ENCODE measurements at regions not wholly inside any gene's neighbourhood (a gene's known extent, or its start where the extent isn't known, plus 50 kb on each side); places are given as distances from the start of the nearest gene placed in this dataset.
"Not testable (repeated sequence)": the region's sequence is repeated elsewhere in the genome, so short reads cannot be mapped to it uniquely, and the experiment has no call there.

GRCh38 chr15:98536976-98537375 lies 111.4 kb upstream of the IGF1R start:
- peaks cover 19% of the 10 kb centered on the region for H3K27me3 ChIP-seq (ENCODE audit: control insufficient read depth, insufficient read depth, low read length)
- no peak overlapping the region for H3K4me3 ChIP-seq (ENCODE audit: low read depth, low read length)
- H3K4me1 ChIP-seq (ENCODE audit: control insufficient read depth, insufficient read depth, low read length), result no peaks in the 10 kb centered on the region

GRCh38 chr15:98537516-98538060 lies 110.8 kb upstream of the IGF1R start:
- H3K4me1 ChIP-seq (ENCODE audit: control insufficient read depth, insufficient read depth, low read length), result no peaks in the 10 kb centered on the region
- H3K9ac ChIP-seq (ENCODE audit: low read length), result no peak overlapping the region
- H3K36me3 ChIP-seq (ENCODE audit: control insufficient read depth, insufficient read depth, low read length), result no peaks in the 10 kb centered on the region
- H3K9me3 ChIP-seq (ENCODE audit: control insufficient read depth, insufficient read depth, low read depth, low read length), result no peaks in the 10 kb centered on the region
- H3K27me3 ChIP-seq (ENCODE audit: control insufficient read depth, insufficient read depth, low read length), result peaks cover 19% of the 10 kb centered on the region
- H3K4me3 ChIP-seq (ENCODE audit: low read depth, low read length), result no peak overlapping the region
- no peak overlapping the region for H3K27ac ChIP-seq (ENCODE audit: low read depth, low read length)

More at GRCh38 chr15:98536976-98537375, 111.4 kb upstream of the IGF1R start:
- Histone ChIP-seq H3K9me3 (ENCODE audit: control insufficient read depth, insufficient read depth, low read depth, low read length) (no peaks in the 10 kb centered on the region), H3K36me3 (ENCODE audit: control insufficient read depth, insufficient read depth, low read length) (no peaks in the 10 kb centered on the region), H3K9ac (ENCODE audit: low read length) (no peak overlapping the region), H3K27ac (ENCODE audit: low read depth, low read length) (no peak overlapping the region)

GRCh38 chr15:98541519-98541918 lies 106.8 kb upstream of the IGF1R start:
- Histone ChIP-seq H3K27ac (ENCODE audit: low read depth, low read length) (no peak overlapping the region), H3K27me3 (ENCODE audit: control insufficient read depth, insufficient read depth, low read length) (peaks cover 27% of the 10 kb centered on the region), H3K9ac (ENCODE audit: low read length) (no peak overlapping the region), H3K36me3 (ENCODE audit: control insufficient read depth, insufficient read depth, low read length) (no peaks in the 10 kb centered on the region), H3K4me1 (ENCODE audit: control insufficient read depth, insufficient read depth, low read length) (no peaks in the 10 kb centered on the region), H3K9me3 (ENCODE audit: control insufficient read depth, insufficient read depth, low read depth, low read length) (no peaks in the 10 kb centered on the region), H3K4me3 (ENCODE audit: low read depth, low read length) (no peak overlapping the region)

- Histone ChIP-seq H3K27me3 (ENCODE audit: control insufficient read depth, insufficient read depth, low read length) (peaks cover 30% of the 10 kb centered on the region), H3K4me3 (ENCODE audit: low read depth, low read length) (no peak overlapping the region), H3K9me3 (ENCODE audit: control insufficient read depth, insufficient read depth, low read depth, low read length) (no peaks in the 10 kb centered on the region), H3K9ac (ENCODE audit: low read length) (no peak overlapping the region), H3K27ac (ENCODE audit: low read depth, low read length) (no peak overlapping the region), H3K4me1 (ENCODE audit: control insufficient read depth, insufficient read depth, low read length) (0 out of 2 replicates have a peak, but pooled peaks cover 8% of the 10 kb centered on the region), H3K36me3 (ENCODE audit: control insufficient read depth, insufficient read depth, low read length) (no peaks in the 10 kb centered on the region)
Measured at GRCh38 chr15:98543237-98543636, 105.1 kb upstream of the IGF1R start.

- H3K4me1 ChIP-seq (ENCODE audit: control insufficient read depth, insufficient read depth, low read length), result 0 out of 2 replicates have a peak, but pooled peaks cover 8% of the 10 kb centered on the region
- no peak overlapping the region for H3K27ac ChIP-seq (ENCODE audit: low read depth, low read length)
- no peak overlapping the region for H3K9ac ChIP-seq (ENCODE audit: low read length)
- no peak overlapping the region for H3K4me3 ChIP-seq (ENCODE audit: low read depth, low read length)
- H3K27me3 ChIP-seq (ENCODE audit: control insufficient read depth, insufficient read depth, low read length), result peaks cover 19% of the 10 kb centered on the region
- no peaks in the 10 kb centered on the region for H3K9me3 ChIP-seq (ENCODE audit: control insufficient read depth, insufficient read depth, low read depth, low read length)
- H3K36me3 ChIP-seq (ENCODE audit: control insufficient read depth, insufficient read depth, low read length), result no peaks in the 10 kb centered on the region
Measured at GRCh38 chr15:98546329-98546728, 102.0 kb upstream of the IGF1R start.

GRCh38 chr15:98547275-98547674 lies 101.1 kb upstream of the IGF1R start:
- Histone ChIP-seq H3K36me3 (ENCODE audit: control insufficient read depth, insufficient read depth, low read length) (no peaks in the 10 kb centered on the region), H3K4me1 (ENCODE audit: control insufficient read depth, insufficient read depth, low read length) (peaks cover 11% of the 10 kb centered on the region), H3K27ac (ENCODE audit: low read depth, low read length) (no peak overlapping the region), H3K27me3 (ENCODE audit: control insufficient read depth, insufficient read depth, low read length) (peaks cover 19% of the 10 kb centered on the region), H3K9ac (ENCODE audit: low read length) (no peak overlapping the region), H3K4me3 (ENCODE audit: low read depth, low read length) (peak overlapping the region; percentile 69), H3K9me3 (ENCODE audit: control insufficient read depth, insufficient read depth, low read depth, low read length) (no peaks in the 10 kb centered on the region)

- H3K4me3 ChIP-seq (ENCODE audit: low read depth, low read length), result peak overlapping the region; percentile 69
- no peaks in the 10 kb centered on the region for H3K36me3 ChIP-seq (ENCODE audit: control insufficient read depth, insufficient read depth, low read length)
- peaks cover 19% of the 10 kb centered on the region for H3K27me3 ChIP-seq (ENCODE audit: control insufficient read depth, insufficient read depth, low read length)
- no peak overlapping the region for H3K27ac ChIP-seq (ENCODE audit: low read depth, low read length)
- peaks cover 15% of the 10 kb centered on the region for H3K4me1 ChIP-seq (ENCODE audit: control insufficient read depth, insufficient read depth, low read length)
- H3K9ac ChIP-seq (ENCODE audit: low read length), result peak overlapping the region; percentile 56
- H3K9me3 ChIP-seq (ENCODE audit: control insufficient read depth, insufficient read depth, low read depth, low read length), result no peaks in the 10 kb centered on the region
Measured at GRCh38 chr15:98547741-98548138, 100.6 kb upstream of the IGF1R start.

GRCh38 chr15:98548139-98548971 lies 100.0 kb upstream of the IGF1R start:
- Histone ChIP-seq H3K27ac (ENCODE audit: low read depth, low read length) (no peak overlapping the region), H3K9me3 (ENCODE audit: control insufficient read depth, insufficient read depth, low read depth, low read length) (no peaks in the 10 kb centered on the region), H3K4me3 (ENCODE audit: low read depth, low read length) (peak overlapping the region; percentile 69), H3K9ac (ENCODE audit: low read length) (peak overlapping the region; percentile 56), H3K36me3 (ENCODE audit: control insufficient read depth, insufficient read depth, low read length) (no peaks in the 10 kb centered on the region), H3K4me1 (ENCODE audit: control insufficient read depth, insufficient read depth, low read length) (peaks cover 21% of the 10 kb centered on the region), H3K27me3 (ENCODE audit: control insufficient read depth, insufficient read depth, low read length) (peaks cover 19% of the 10 kb centered on the region)

- Histone ChIP-seq H3K27ac (ENCODE audit: low read depth, low read length) (no peak overlapping the region), H3K4me1 (ENCODE audit: control insufficient read depth, insufficient read depth, low read length) (peaks cover 24% of the 10 kb centered on the region), H3K4me3 (ENCODE audit: low read depth, low read length) (peak overlapping the region; percentile 69), H3K27me3 (ENCODE audit: control insufficient read depth, insufficient read depth, low read length) (peaks cover 19% of the 10 kb centered on the region), H3K9me3 (ENCODE audit: control insufficient read depth, insufficient read depth, low read depth, low read length) (no peaks in the 10 kb centered on the region), H3K36me3 (ENCODE audit: control insufficient read depth, insufficient read depth, low read length) (no peaks in the 10 kb centered on the region), H3K9ac (ENCODE audit: low read length) (no peak overlapping the region)
Measured at GRCh38 chr15:98549003-98549402, 99.3 kb upstream of the IGF1R start.

- peaks cover 19% of the 10 kb centered on the region for H3K27me3 ChIP-seq (ENCODE audit: control insufficient read depth, insufficient read depth, low read length)
- no peaks in the 10 kb centered on the region for H3K9me3 ChIP-seq (ENCODE audit: control insufficient read depth, insufficient read depth, low read depth, low read length)
- no peak overlapping the region for H3K4me3 ChIP-seq (ENCODE audit: low read depth, low read length)
- no peak overlapping the region for H3K27ac ChIP-seq (ENCODE audit: low read depth, low read length)
- no peaks in the 10 kb centered on the region for H3K36me3 ChIP-seq (ENCODE audit: control insufficient read depth, insufficient read depth, low read length)
- peaks cover 31% of the 10 kb centered on the region for H3K4me1 ChIP-seq (ENCODE audit: control insufficient read depth, insufficient read depth, low read length)
- H3K9ac ChIP-seq (ENCODE audit: low read length), result no peak overlapping the region
Measured at GRCh38 chr15:98549741-98550140, 98.6 kb upstream of the IGF1R start.

- H3K27ac ChIP-seq (ENCODE audit: low read depth, low read length); H3K9me3 ChIP-seq (ENCODE audit: control insufficient read depth, insufficient read depth, low read depth, low read length); H3K36me3 ChIP-seq (ENCODE audit: control insufficient read depth, insufficient read depth, low read length); H3K9ac ChIP-seq (ENCODE audit: low read length); H3K4me3 ChIP-seq (ENCODE audit: low read depth, low read length): not testable (repeated sequence)
- H3K27me3 ChIP-seq (ENCODE audit: control insufficient read depth, insufficient read depth, low read length), result peaks cover 19% of the 10 kb centered on the region
- peaks cover 37% of the 10 kb centered on the region for H3K4me1 ChIP-seq (ENCODE audit: control insufficient read depth, insufficient read depth, low read length)
Measured at GRCh38 chr15:98550363-98550762, 98.0 kb upstream of the IGF1R start.

Data from HUES6 (cell line).